Ishikawa (cell line): ENCODE measurements at regions not wholly inside any gene's neighbourhood (a gene's known extent, or its start where the extent isn't known, plus 50 kb on each side); places are given as distances from the start of the nearest gene placed in this dataset.

Experiments
- CEBPB ChIP-seq: IDR thresholded peaks from 2 replicates; pipeline ENCODE4 v1.6.1; 2012
- CREB1 ChIP-seq: IDR thresholded peaks from 2 replicates; pipeline ENCODE4 v1.6.1; 2012; ENCODE audit warnings: low read depth
- EGR1 ChIP-seq: IDR thresholded peaks from 2 replicates; pipeline ENCODE4 v1.6.1; 2012
- EP300 ChIP-seq: IDR thresholded peaks from 2 replicates; pipeline ENCODE4 v1.6.1; 2012; ENCODE audit warnings: borderline replicate concordance
- FOXM1 ChIP-seq: IDR thresholded peaks from 2 replicates; pipeline ENCODE4 v1.6.1; 2012; ENCODE audit warnings: low read depth, borderline replicate concordance
- NFIC ChIP-seq: IDR thresholded peaks from 2 replicates; pipeline ENCODE4 v1.6.1; 2012
- RAD21 ChIP-seq: IDR thresholded peaks from 2 replicates; pipeline ENCODE4 v1.6.1; 2012; ENCODE audit warnings: low read depth
- TAF1 ChIP-seq: IDR thresholded peaks from 2 replicates; pipeline ENCODE4 v1.6.1; 2012; ENCODE audit warnings: low read depth, mild to moderate bottlenecking
- TCF12 ChIP-seq: IDR thresholded peaks from 2 replicates; pipeline ENCODE4 v1.6.1; 2012; ENCODE audit warnings: low read depth
- TEAD4 ChIP-seq: IDR thresholded peaks from 2 replicates; pipeline ENCODE4 v1.6.1; 2012
- YY1 ChIP-seq: IDR thresholded peaks from 2 replicates; pipeline ENCODE4 v1.6.1; 2012; ENCODE audit warnings: low read depth
- ZBTB7A ChIP-seq: IDR thresholded peaks from 2 replicates; pipeline ENCODE4 v1.6.1; 2012; ENCODE audit warnings: low read depth
- TF ChIP-seq, protein P1 (sequence below): IDR thresholded peaks from 2 replicates; pipeline ENCODE4 v1.6.1; 2012; ENCODE audit warnings: low read depth, mild to moderate bottlenecking
- TF ChIP-seq, protein P2 (sequence below): IDR thresholded peaks from 2 replicates; pipeline ENCODE4 v1.6.1; 2012
- TF ChIP-seq, protein P3 (sequence below): IDR thresholded peaks from 2 replicates; pipeline ENCODE4 v1.6.1; 2012

DNA sequence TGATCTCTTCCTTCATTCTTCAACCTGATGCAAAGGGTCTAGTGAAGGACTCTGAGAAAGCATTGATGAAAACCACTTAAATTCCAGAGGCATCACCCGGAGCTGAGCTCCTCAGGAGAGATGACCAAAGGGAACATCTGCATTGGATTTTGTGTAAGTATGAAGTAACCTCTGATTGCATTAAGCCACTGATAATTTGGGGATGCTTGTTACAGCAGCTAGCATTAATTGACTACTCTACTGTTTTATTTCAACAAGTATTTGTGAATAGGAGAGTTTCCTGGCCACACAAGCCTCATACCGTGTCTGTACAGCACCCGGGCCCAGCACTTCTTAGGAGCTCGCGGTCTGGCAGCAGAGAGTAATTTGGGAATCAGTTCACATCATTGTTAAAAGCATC lies 250.7 kb upstream of the POU3F1 start:
- TF ChIP-seq RAD21 (no peak), ZBTB7A (no peak), FOXM1 (no peak), CREB1 (no peak), TAF1 (no peak), YY1 (no peak), EGR1 (no peak), EP300 (no peak), TEAD4 (no peak)
- TF ChIP-seq, protein P1, sequence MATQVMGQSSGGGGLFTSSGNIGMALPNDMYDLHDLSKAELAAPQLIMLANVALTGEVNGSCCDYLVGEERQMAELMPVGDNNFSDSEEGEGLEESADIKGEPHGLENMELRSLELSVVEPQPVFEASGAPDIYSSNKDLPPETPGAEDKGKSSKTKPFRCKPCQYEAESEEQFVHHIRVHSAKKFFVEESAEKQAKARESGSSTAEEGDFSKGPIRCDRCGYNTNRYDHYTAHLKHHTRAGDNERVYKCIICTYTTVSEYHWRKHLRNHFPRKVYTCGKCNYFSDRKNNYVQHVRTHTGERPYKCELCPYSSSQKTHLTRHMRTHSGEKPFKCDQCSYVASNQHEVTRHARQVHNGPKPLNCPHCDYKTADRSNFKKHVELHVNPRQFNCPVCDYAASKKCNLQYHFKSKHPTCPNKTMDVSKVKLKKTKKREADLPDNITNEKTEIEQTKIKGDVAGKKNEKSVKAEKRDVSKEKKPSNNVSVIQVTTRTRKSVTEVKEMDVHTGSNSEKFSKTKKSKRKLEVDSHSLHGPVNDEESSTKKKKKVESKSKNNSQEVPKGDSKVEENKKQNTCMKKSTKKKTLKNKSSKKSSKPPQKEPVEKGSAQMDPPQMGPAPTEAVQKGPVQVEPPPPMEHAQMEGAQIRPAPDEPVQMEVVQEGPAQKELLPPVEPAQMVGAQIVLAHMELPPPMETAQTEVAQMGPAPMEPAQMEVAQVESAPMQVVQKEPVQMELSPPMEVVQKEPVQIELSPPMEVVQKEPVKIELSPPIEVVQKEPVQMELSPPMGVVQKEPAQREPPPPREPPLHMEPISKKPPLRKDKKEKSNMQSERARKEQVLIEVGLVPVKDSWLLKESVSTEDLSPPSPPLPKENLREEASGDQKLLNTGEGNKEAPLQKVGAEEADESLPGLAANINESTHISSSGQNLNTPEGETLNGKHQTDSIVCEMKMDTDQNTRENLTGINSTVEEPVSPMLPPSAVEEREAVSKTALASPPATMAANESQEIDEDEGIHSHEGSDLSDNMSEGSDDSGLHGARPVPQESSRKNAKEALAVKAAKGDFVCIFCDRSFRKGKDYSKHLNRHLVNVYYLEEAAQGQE = no peak
- TF ChIP-seq, protein P2, sequence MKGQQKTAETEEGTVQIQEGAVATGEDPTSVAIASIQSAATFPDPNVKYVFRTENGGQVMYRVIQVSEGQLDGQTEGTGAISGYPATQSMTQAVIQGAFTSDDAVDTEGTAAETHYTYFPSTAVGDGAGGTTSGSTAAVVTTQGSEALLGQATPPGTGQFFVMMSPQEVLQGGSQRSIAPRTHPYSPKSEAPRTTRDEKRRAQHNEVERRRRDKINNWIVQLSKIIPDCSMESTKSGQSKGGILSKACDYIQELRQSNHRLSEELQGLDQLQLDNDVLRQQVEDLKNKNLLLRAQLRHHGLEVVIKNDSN = no peak

DNA sequence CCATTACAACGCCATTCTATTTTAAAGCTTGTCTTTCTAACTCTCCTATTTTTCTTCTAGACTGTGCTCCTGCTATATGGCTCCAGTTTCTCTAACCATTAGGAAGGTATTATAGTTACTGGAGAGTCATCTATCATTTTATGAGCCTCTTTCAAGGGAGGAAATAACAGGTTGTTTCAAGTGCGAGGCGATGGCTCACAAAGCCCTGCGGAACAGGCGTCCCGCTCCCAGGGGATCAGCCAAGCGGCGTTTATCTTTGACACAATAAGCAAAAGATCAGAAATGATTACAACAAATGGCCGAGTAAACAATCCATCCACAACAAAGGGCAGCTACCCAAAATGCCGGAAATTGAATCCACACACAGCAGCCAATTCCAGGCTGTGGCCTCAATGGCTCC lies 249.5 kb upstream of the POU3F1 start:
- TF ChIP-seq TCF12 (no peak), TEAD4 (no peak), FOXM1 (no peak), RAD21 (no peak)
- TF ChIP-seq, protein P1 = no peak

DNA sequence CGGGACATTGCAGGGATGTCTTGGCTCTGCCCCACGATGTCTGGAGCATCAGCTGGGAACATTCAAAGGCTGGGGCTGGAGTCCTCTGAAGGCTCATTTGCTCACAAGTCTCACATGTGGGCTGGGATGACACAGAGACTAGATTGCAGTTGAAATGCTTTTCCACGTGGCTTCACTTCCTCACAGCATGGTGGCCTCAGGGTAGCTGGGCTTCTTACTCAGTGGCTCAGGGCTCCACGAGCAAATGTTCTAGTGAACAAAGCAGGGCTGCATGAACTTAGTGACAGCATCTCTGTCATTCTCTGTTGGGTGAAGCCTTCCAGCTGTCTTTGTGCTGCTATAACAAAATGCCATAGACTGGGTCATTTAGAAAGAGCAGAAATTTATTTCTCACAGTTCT lies 247.0 kb upstream of the POU3F1 start:
- TF ChIP-seq CEBPB = no peak
- TF ChIP-seq ZBTB7A = no peak
- TF ChIP-seq FOXM1 = no peak
- TF ChIP-seq EGR1 = no peak
- no peak for TF ChIP-seq TAF1
- TF ChIP-seq TEAD4 = no peak
- TF ChIP-seq, protein P2 = no peak
- TF ChIP-seq, protein P1 = no peak

DNA sequence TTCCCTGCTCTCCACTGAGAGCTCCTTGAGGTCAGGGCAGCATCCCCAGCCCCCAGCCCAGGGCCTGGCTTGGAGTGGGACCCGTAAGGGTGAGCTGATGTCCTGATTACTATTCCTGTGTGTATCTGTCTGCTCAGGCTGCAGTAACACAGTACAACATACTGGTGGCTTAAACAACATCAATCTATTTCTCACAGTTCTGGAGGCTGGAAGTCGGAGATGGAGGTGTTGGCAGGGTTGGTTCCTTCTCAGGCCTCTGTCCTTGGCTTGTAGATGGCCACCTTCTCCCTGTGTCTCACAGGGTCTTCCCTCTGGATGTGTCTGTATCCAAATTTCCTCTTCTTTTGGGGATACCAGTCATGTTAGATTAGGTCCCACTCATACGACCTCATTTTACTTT lies 246.4 kb upstream of the POU3F1 start:
- TF ChIP-seq EP300 = no peak
- no peak for TF ChIP-seq TEAD4
- no peak for TF ChIP-seq CEBPB
- TF ChIP-seq ZBTB7A = no peak
- no peak for TF ChIP-seq TAF1

DNA sequence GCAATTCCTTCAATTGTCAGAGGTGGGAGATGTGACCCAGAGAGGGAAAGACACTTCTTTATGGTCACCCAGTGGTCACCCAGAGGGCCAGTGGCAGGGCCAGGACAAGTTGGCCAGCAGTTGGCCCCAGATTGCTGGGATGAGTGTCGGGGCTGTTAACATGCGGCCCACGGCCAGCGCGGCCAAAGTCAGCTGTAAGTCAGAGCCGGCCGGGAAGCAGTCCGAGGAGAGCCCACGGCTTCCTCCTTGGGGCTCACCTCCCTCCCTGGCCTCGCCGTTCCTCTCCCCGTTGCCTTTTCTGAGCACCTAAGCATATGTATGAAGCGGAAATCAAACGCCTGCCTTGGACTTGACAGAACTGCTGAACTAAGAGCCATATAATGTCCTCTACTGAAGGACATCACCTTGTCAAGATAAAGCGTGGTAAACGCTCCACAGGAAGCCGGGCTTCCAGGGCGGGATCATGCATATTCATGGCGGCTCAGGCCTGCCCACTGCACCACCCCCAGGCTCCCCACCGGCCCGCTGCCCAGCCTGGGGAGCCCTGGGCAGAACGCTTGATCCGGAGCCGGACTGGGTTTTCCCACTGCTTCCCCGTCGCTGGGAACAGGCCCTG lies 245.4 kb upstream of the POU3F1 start:
- TF ChIP-seq EGR1 (no peak), ZBTB7A (no peak), EP300 (no peak), TEAD4 (no peak), FOXM1 (no peak), TAF1 (no peak), YY1 (no peak), NFIC (no peak), CEBPB (no peak), RAD21 (no peak), TCF12 (no peak), CREB1 (no peak)
- TF ChIP-seq, protein P3, sequence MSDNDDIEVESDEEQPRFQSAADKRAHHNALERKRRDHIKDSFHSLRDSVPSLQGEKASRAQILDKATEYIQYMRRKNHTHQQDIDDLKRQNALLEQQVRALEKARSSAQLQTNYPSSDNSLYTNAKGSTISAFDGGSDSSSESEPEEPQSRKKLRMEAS = no peak
- TF ChIP-seq, protein P2 = no peak
- TF ChIP-seq, protein P1 = no peak
